ENCODE measurements at regions not wholly inside any gene's neighbourhood (a gene's known extent, or its start where the extent isn't known, plus 50 kb on each side); places are given as distances from the start of the nearest gene placed in this dataset.
"Not testable (repeated sequence)": the region's sequence is repeated elsewhere in the genome, so short reads cannot be mapped to it uniquely, and the experiment has no call there.

- H3K9me3 ChIP-seq; H3K36me3 ChIP-seq; H3K4me1 ChIP-seq (ENCODE audit: control insufficient read depth in 1 of 2, insufficient read depth in 1 of 2, low read depth in 1 of 2, low read length in 1 of 2); H3K27ac ChIP-seq; H3K27me3 ChIP-seq; H3K4me3 ChIP-seq (ENCODE audit: low read depth in 1 of 2, low read length in 1 of 2): not testable (repeated sequence)
Measured at GRCh38 chr7:6882321-6882721, 56.2 kb upstream of the CCZ1B start.

- not testable (repeated sequence) for H3K4me3 ChIP-seq (ENCODE audit: low read depth in 1 of 2, low read length in 1 of 2); H3K9me3 ChIP-seq; H3K27me3 ChIP-seq; H3K4me1 ChIP-seq (ENCODE audit: control insufficient read depth in 1 of 2, insufficient read depth in 1 of 2, low read depth in 1 of 2, low read length in 1 of 2); H3K27ac ChIP-seq; H3K36me3 ChIP-seq
Measured at GRCh38 chr7:6883756-6884155, 57.7 kb upstream of the CCZ1B start.

GRCh38 chr7:6886198-6886597 lies 60.1 kb upstream of the CCZ1B start:
- Histone ChIP-seq H3K27me3 (no peaks in the 10 kb centered on the region), H3K4me3 (ENCODE audit: low read depth in 1 of 2, low read length in 1 of 2) (no peak overlapping the region), H3K9me3 (no peaks in the 10 kb centered on the region), H3K36me3 (no peaks in the 10 kb centered on the region), H3K27ac (no peak overlapping the region), H3K4me1 (ENCODE audit: control insufficient read depth in 1 of 2, insufficient read depth in 1 of 2, low read depth in 1 of 2, low read length in 1 of 2) (no peaks in the 10 kb centered on the region)
- TF ChIP-seq, protein P1, sequence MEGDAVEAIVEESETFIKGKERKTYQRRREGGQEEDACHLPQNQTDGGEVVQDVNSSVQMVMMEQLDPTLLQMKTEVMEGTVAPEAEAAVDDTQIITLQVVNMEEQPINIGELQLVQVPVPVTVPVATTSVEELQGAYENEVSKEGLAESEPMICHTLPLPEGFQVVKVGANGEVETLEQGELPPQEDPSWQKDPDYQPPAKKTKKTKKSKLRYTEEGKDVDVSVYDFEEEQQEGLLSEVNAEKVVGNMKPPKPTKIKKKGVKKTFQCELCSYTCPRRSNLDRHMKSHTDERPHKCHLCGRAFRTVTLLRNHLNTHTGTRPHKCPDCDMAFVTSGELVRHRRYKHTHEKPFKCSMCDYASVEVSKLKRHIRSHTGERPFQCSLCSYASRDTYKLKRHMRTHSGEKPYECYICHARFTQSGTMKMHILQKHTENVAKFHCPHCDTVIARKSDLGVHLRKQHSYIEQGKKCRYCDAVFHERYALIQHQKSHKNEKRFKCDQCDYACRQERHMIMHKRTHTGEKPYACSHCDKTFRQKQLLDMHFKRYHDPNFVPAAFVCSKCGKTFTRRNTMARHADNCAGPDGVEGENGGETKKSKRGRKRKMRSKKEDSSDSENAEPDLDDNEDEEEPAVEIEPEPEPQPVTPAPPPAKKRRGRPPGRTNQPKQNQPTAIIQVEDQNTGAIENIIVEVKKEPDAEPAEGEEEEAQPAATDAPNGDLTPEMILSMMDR (IDR thresholded peaks at IDR 0.05), result no peak

DNA sequence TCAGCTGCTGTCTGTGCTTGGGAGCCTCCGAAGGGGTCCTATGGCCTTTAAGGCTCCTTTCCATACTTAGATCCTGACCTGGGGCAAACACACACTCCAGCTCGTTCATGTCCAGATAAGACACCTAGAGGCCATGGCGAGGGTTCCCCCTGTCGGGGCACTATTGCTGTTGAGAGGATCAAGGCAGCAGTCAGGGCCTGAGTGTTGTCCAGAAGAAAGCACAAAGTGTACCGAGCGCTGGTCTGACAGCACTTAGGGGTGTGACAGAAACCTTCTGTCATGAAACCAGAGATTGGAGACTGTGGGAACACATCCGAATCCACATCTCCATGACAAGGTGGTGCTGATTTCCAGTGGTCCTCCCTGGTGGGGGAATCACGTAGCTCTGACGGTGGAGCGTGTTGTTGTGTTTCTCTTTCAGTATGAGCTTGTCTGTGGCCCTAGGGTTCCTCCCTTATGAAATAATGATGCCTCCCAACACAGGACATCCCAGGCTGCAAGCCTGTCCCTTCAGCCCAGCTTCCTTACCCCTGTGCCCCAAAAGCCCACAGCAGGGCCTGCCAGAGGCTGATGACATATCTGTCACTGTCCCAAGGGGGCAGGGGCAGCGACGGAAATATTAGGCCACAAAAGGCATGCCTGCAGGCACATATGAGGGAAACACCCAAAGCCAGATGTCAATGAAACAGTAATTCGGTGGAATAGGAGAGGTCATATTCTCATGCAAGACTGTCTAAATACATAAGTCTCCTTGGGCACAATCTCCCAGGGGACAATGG lies 62.4 kb upstream of the CCZ1B start:
- H3K9me3 ChIP-seq; H3K4me1 ChIP-seq (ENCODE audit: control insufficient read depth in 1 of 2, insufficient read depth in 1 of 2, low read depth in 1 of 2, low read length in 1 of 2); H3K27ac ChIP-seq; H3K36me3 ChIP-seq; H3K4me3 ChIP-seq (ENCODE audit: low read depth in 1 of 2, low read length in 1 of 2); H3K27me3 ChIP-seq: not testable (repeated sequence)

GRCh38 chr7:6889252-6889812 lies 63.3 kb upstream of the CCZ1B start:
- Histone ChIP-seq H3K4me3 (ENCODE audit: low read depth in 1 of 2, low read length in 1 of 2) (no peak overlapping the region), H3K9me3 (no peaks in the 10 kb centered on the region), H3K4me1 (ENCODE audit: control insufficient read depth in 1 of 2, insufficient read depth in 1 of 2, low read depth in 1 of 2, low read length in 1 of 2) (no peaks in the 10 kb centered on the region), H3K36me3 (no peaks in the 10 kb centered on the region), H3K27me3 (no peaks in the 10 kb centered on the region), H3K27ac (no peak overlapping the region)
- TF ChIP-seq, protein P1 (IDR thresholded peaks at IDR 0.05), result no peak

- H3K4me3 ChIP-seq (ENCODE audit: low read depth in 1 of 2, low read length in 1 of 2); H3K36me3 ChIP-seq; H3K4me1 ChIP-seq (ENCODE audit: control insufficient read depth in 1 of 2, insufficient read depth in 1 of 2, low read depth in 1 of 2, low read length in 1 of 2); H3K27ac ChIP-seq; H3K9me3 ChIP-seq; H3K27me3 ChIP-seq: not testable (repeated sequence)
Measured at GRCh38 chr7:6902097-6902518, 76.0 kb upstream of the CCZ1B start.

DNA sequence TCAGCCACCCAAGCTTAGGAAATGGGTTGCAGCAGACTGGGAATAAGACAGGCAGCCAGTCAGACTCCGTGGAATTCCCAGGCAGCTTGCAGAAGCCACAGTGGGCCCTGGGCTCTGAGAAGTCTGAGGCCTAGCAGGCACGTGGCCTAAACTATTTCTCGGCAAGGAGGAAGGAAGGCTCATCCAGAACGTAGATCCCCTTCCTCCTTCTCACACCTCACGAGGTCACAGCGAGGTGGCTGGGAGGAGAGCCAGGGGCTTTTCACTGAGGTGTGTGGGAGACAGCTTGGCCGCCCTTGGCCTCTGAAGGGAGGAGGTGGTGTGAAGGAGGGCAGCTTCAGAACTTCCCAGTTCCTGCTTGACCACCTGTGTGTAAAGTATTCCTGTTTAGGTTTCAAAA lies 77.2 kb upstream of the CCZ1B start:
- not testable (repeated sequence) for H3K4me1 ChIP-seq (ENCODE audit: control insufficient read depth in 1 of 2, insufficient read depth in 1 of 2, low read depth in 1 of 2, low read length in 1 of 2); H3K27ac ChIP-seq; H3K36me3 ChIP-seq; H3K9me3 ChIP-seq; H3K27me3 ChIP-seq; H3K4me3 ChIP-seq (ENCODE audit: low read depth in 1 of 2, low read length in 1 of 2)

DNA sequence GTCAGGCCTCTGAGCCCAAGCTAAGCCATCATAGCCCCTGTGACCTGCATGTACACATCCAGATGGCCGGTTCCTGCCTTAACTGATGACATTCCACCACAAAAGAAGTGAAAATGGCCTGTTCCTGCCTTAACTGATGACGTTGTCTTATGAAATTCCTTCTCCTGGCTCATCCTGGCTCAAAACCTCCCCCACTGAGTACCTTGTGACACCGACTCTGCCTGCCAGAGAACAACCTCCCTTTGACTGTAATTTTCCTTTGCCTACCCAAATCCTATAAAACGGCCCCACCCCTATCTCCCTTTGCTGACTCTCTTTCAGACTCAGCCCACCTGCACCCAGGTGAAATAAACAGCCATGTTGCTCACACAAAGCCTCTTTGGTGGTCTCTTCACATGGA lies 77.7 kb upstream of the CCZ1B start:
- not testable (repeated sequence) for H3K36me3 ChIP-seq; H3K4me1 ChIP-seq (ENCODE audit: control insufficient read depth in 1 of 2, insufficient read depth in 1 of 2, low read depth in 1 of 2, low read length in 1 of 2); H3K27me3 ChIP-seq; H3K9me3 ChIP-seq; H3K4me3 ChIP-seq (ENCODE audit: low read depth in 1 of 2, low read length in 1 of 2); H3K27ac ChIP-seq

All from neutrophil (primary cell).